IMR-90 (cell line): ENCODE measurements at regions not wholly inside any gene's neighbourhood (a gene's known extent, or its start where the extent isn't known, plus 50 kb on each side); places are given as distances from the start of the nearest gene placed in this dataset.

ENCODE experiments used
- ATAC-seq: fragments of 200-7000 bp; cut with Tn5 transposase; 2 replicates; pipeline ENCODE4 v1.9.1; 2020; ENCODE audit warnings: low read depth, mild to moderate bottlenecking, moderate library complexity
- BruUV-seq: library from RNA; stranded (reverse); fragments of 400-500 nt; replicated peaks from 2 replicates; lab custom pipeline; 2021; lab: Mats Ljungman, UMichigan
- CTCF ChIA-PET: fragments of 300-600 bp; formaldehyde crosslinking; extraction: SDS; loops from one replicate; lab custom pipeline; 2021; ENCODE audit warnings: antibody characterized with exemption; lab: Yijun Ruan, JAX
- POLR2A ChIA-PET: fragments of 300-600 bp; sonication (Branson Sonifier 250); formaldehyde crosslinking; loops from one replicate; lab custom pipeline; 2022; ENCODE audit warnings: antibody characterized with exemption; ENCODE audit not compliant: unreplicated experiment; lab: Charles Lee
- DNase-seq: peaks from one replicate; pipeline ENCODE4 v3.0.0; 2013
- H2AFZ ChIP-seq: replicated peaks from 2 replicates; pipeline ENCODE3; 2013; ENCODE audit warnings: low read length, mild to moderate bottlenecking; ENCODE audit not compliant: poor library complexity
- H2AK5ac ChIP-seq: 2 replicates; pipeline ENCODE4 v1.6.1; 2013; ENCODE audit warnings: low read depth, low read length, inconsistent platforms
- H2AK9ac ChIP-seq: replicated peaks from 2 replicates; pipeline ENCODE3; 2013; ENCODE audit warnings: mild to moderate bottlenecking, low read depth, low read length, moderate library complexity; ENCODE audit not compliant: poor library complexity
- H2BK120ac ChIP-seq: 2 replicates; pipeline ENCODE4 v1.6.1; 2013; ENCODE audit warnings: low read depth, low read length, inconsistent platforms
- H2BK15ac ChIP-seq: 3 replicates; pipeline ENCODE4 v1.6.1; 2013; ENCODE audit warnings: low read depth, low read length, inconsistent platforms
- H2BK20ac ChIP-seq: 2 replicates; pipeline ENCODE4 v1.6.1; 2013; ENCODE audit warnings: low read depth, mild to moderate bottlenecking, inconsistent platforms, low read length, moderate library complexity
- H2BK5ac ChIP-seq: 2 replicates; pipeline ENCODE4 v1.6.1; 2013; ENCODE audit warnings: mild to moderate bottlenecking, low read depth, low read length, inconsistent platforms; ENCODE audit not compliant: poor library complexity, severe bottlenecking
- H3K14ac ChIP-seq: replicated peaks from 2 replicates; pipeline ENCODE4 v1.6.1; 2013; ENCODE audit warnings: low read depth, low read length, inconsistent platforms
- H3K18ac ChIP-seq: 2 replicates; pipeline ENCODE4 v1.6.1; 2013; ENCODE audit warnings: low read depth, low read length, control low read depth
- H3K23ac ChIP-seq: 2 replicates; pipeline ENCODE4 v1.6.1; 2013; ENCODE audit warnings: low read depth, low read length, inconsistent platforms
- H3K27ac ChIP-seq: 2 replicates; pipeline ENCODE4 v1.5.1; 2013; ENCODE audit warnings: mild to moderate bottlenecking, control low read depth, low read length; ENCODE audit not compliant: insufficient read depth
- H3K27me3 ChIP-seq: 2 replicates; pipeline ENCODE4 v1.6.1; 2013; ENCODE audit warnings: low read length; ENCODE audit not compliant: control insufficient read depth, insufficient read depth
- H3K36me3 ChIP-seq: 2 replicates; pipeline ENCODE4 v1.6.1; 2013; ENCODE audit warnings: low read length, mixed read lengths; ENCODE audit not compliant: control insufficient read depth, insufficient read depth
- H3K4ac ChIP-seq: 2 replicates; pipeline ENCODE4 v1.6.1; 2013; ENCODE audit warnings: low read depth, low read length, inconsistent platforms
- H3K4me1 ChIP-seq: 2 replicates; pipeline ENCODE4 v1.6.1; 2013; ENCODE audit warnings: low read length, mixed read lengths; ENCODE audit not compliant: control insufficient read depth, insufficient read depth
- H3K4me2 ChIP-seq: 2 replicates; pipeline ENCODE4 v1.6.1; 2013; ENCODE audit warnings: low read depth, mild to moderate bottlenecking, control low read depth, low read length, moderate library complexity
- H3K4me3 ChIP-seq: 2 replicates; pipeline ENCODE4 v1.5.1; 2013; ENCODE audit warnings: low read depth, mild to moderate bottlenecking, control low read depth, low read length, moderate library complexity; ENCODE audit not compliant: insufficient read depth
- H3K56ac ChIP-seq: 2 replicates; pipeline ENCODE4 v1.6.1; 2013; ENCODE audit warnings: low read length, inconsistent platforms; ENCODE audit not compliant: insufficient read depth; ENCODE audit errors: extremely low read depth
- H3K79me1 ChIP-seq, 2 experiments: 2 replicates each; pipeline ENCODE4 v1.6.1; 2013; ENCODE audit warnings: low read length in 2 of 2, inconsistent platforms in 1 of 2, low read depth in 1 of 2
- H3K9ac ChIP-seq: 2 replicates; pipeline ENCODE4 v1.6.1; 2013; ENCODE audit warnings: low read depth, low read length, control low read depth
- H3K9me1 ChIP-seq: 2 replicates; pipeline ENCODE4 v1.6.1; 2013; ENCODE audit warnings: low read length, inconsistent platforms; ENCODE audit not compliant: insufficient read depth
- H3K9me3 ChIP-seq: 2 replicates; pipeline ENCODE4 v1.6.1; 2013; ENCODE audit warnings: low read length; ENCODE audit not compliant: control insufficient read depth, insufficient read depth
- H4K20me1 ChIP-seq: 2 replicates; pipeline ENCODE4 v1.6.1; 2013; ENCODE audit warnings: low read length, inconsistent platforms; ENCODE audit not compliant: insufficient read depth
- H4K5ac ChIP-seq: 2 replicates; pipeline ENCODE4 v1.6.1; 2013; ENCODE audit warnings: mild to moderate bottlenecking, low read depth, low read length, control low read depth
- H4K8ac ChIP-seq, 2 experiments: 2 replicates each; pipeline ENCODE4 v1.6.1; 2013; ENCODE audit warnings: low read depth in 2 of 2, low read length in 2 of 2, control low read depth in 1 of 2, inconsistent platforms in 1 of 2
- H4K91ac ChIP-seq: 2 replicates; pipeline ENCODE4 v1.6.1; 2013; ENCODE audit warnings: low read depth, low read length, inconsistent platforms; ENCODE audit not compliant: insufficient read depth
- CEBPB ChIP-seq: IDR thresholded peaks from 2 replicates; pipeline ENCODE4 v1.6.1; 2012; ENCODE audit warnings: low read depth, low read length, improper control_type of control experiment
- CHD1 ChIP-seq: IDR thresholded peaks from 2 replicates; pipeline ENCODE4 v1.6.1; 2012; ENCODE audit warnings: low read depth, low read length, improper control_type of control experiment
- CTCF ChIP-seq: conservative IDR thresholded peaks from 2 replicates; pipeline ENCODE4 v1.5.1; 2012; ENCODE audit warnings: mild to moderate bottlenecking, low read depth, low read length, improper control_type of control experiment
- MAFK ChIP-seq: IDR thresholded peaks from 2 replicates; pipeline ENCODE4 v1.6.1; 2012; ENCODE audit warnings: low read depth, low read length, improper control_type of control experiment
- MAZ ChIP-seq: IDR thresholded peaks from 2 replicates; pipeline ENCODE4 v1.6.1; 2012; ENCODE audit warnings: low read depth, mild to moderate bottlenecking, low read length, improper control_type of control experiment, moderate library complexity, borderline replicate concordance
- MXI1 ChIP-seq: IDR thresholded peaks from 2 replicates; pipeline ENCODE4 v1.6.1; 2012; ENCODE audit warnings: low read depth, mild to moderate bottlenecking, low read length, moderate library complexity, borderline replicate concordance
- POLR2A ChIP-seq: IDR thresholded peaks from 2 replicates; pipeline ENCODE4 v1.6.1; 2012; ENCODE audit warnings: mild to moderate bottlenecking, low read depth, low read length
- RCOR1 ChIP-seq: IDR thresholded peaks from 2 replicates; pipeline ENCODE4 v1.6.1; 2012; ENCODE audit warnings: mild to moderate bottlenecking, low read length, improper control_type of control experiment; ENCODE audit not compliant: insufficient replicate concordance
- RFX5 ChIP-seq: IDR thresholded peaks from 2 replicates; pipeline ENCODE4 v1.8.0; 2012; ENCODE audit warnings: low read depth, mild to moderate bottlenecking, low read length, moderate library complexity
- WGBS, 2 experiments: methylation state at CpG; one replicate each; pipeline versions ENCODE4 v1.1.5 to v1.1.7; 2013; ENCODE audit warnings: missing lambda C conversion rate in 2 of 2; ENCODE audit not compliant: insufficient read length in 1 of 2; ENCODE audit errors: extremely low coverage in 2 of 2; 5-methylcytosine and 5-hydroxymethylcytosine counted together
- dilution Hi-C: fragments of 300-500 bp; cut with HindIII; formaldehyde crosslinking; loops from one replicate; pipeline ENCODE4 v1.14.3; 2018; ENCODE audit warnings: low sequenced_read_pairs; ENCODE audit not compliant: unreplicated experiment
- in situ Hi-C: fragments of 300-500 bp; cut with MboI; formaldehyde crosslinking; loops from 3 replicates; pipeline ENCODE4 v1.14.3; 2019; ENCODE audit warnings: low sequenced_read_pairs, inconsistent platforms, mixed read lengths
- intact Hi-C: fragments of 100-400 bp; cut with micrococcal nuclease; formaldehyde crosslinking; loops from 2 replicates; pipeline ENCODE4 v1.10.0; 2022

GRCh38 chr14:34262127-34262910, 199.7 kb downstream of the SPTSSA start:
- Histone ChIP-seq H4K91ac (no peak overlapping the region), H3K4me3 (no peak overlapping the region), H3K9ac (no peak overlapping the region), H4K5ac (no peak overlapping the region), H2AK5ac (no peak overlapping the region), H4K8ac (no peak overlapping the region), H3K4me2 (no peak overlapping the region), H3K9me1 (no peaks in the 10 kb centered on the region), H3K18ac (no peak overlapping the region), H3K4me1 (no peaks in the 10 kb centered on the region), H2AK9ac (no peak overlapping the region), H2BK5ac (no peak overlapping the region), H3K36me3 (no peaks in the 10 kb centered on the region), H3K56ac (no peak overlapping the region), H2BK15ac (no peak overlapping the region), H3K27ac (no peak overlapping the region), H3K9me3 (no peaks in the 10 kb centered on the region), H3K4ac (no peak overlapping the region), H3K27me3 (no peaks in the 10 kb centered on the region), H3K79me1 (no peaks in the 10 kb centered on the region), H4K20me1 (no peaks in the 10 kb centered on the region), H2BK20ac (no peak overlapping the region), H3K14ac (no peak overlapping the region), H2AFZ (no peak overlapping the region), H3K23ac (no peak overlapping the region), H2BK120ac (no peak overlapping the region)
- TF ChIP-seq CHD1 (no peak), CEBPB (no peak), MAFK (no peak), MXI1 (no peak), RFX5 (no peak), MAZ (no peak), CTCF (no peak), POLR2A (no peak), RCOR1 (no peak)
- no TSS peak for BruUV-seq
- in situ Hi-C loops (no loop called here), dilution Hi-C loops (no loop called here), intact Hi-C loops (no loop called here)
- POLR2A ChIA-PET = no interaction called here
- DNase-seq = no peak
- CTCF ChIA-PET = no interaction called here
- no CpG with 5 or more reads among the region's 9 CpGs for WGBS, 2 experiments
- no peak for ATAC-seq
